Right atrium auricular region (tissue), 2 donors: ENCODE measurements at regions not wholly inside any gene's neighbourhood (a gene's known extent, or its start where the extent isn't known, plus 50 kb on each side); places are given as distances from the start of the nearest gene placed in this dataset.
A peak's percentile ranks its signal among the peaks of the same experiment; 100 is the strongest.

ENCODE experiments used
- DNase-seq: peaks from one replicate; pipeline ENCODE4 v3.0.0-alpha.2; 2019; ENCODE audit warnings: low spot score
- H3K27ac ChIP-seq, 2 donors: fragments of 200-600 bp; sonication (generic); 1 replicate in 1 of 2; 2 replicates in 1 of 2; pipeline ENCODE4 v1.5.1; 2016 to 2019
- H3K27me3 ChIP-seq, 2 donors: fragments of 200-600 bp; sonication (generic); one replicate each; pipeline versions ENCODE4 v1.5.1 to v1.6.0; 2017 to 2019
- H3K36me3 ChIP-seq: fragments of 200-600 bp; sonication (generic); one replicate; pipeline ENCODE4 v1.5.1; 2016
- H3K4me1 ChIP-seq, 2 donors: fragments of 200-600 bp; sonication (generic); one replicate each; pipeline versions ENCODE4 v1.5.1 to v1.6.0; 2017 to 2019
- H3K4me3 ChIP-seq, 2 donors: fragments of 200-600 bp; sonication (generic); 1 replicate in 1 of 2; 2 replicates in 1 of 2; pipeline ENCODE4 v1.5.1; 2017 to 2019; ENCODE audit warnings: mild to moderate bottlenecking in 1 of 2, moderate library complexity in 1 of 2
- H3K9me3 ChIP-seq, 2 donors: fragments of 200-600 bp; sonication (generic); one replicate each; pipeline ENCODE4 v1.5.1; 2019
- TF ChIP-seq, protein P1 (sequence below), 2 donors: fragments of 200-600 bp; sonication (generic); IDR thresholded peaks; one replicate each; pipeline ENCODE4 v1.5.1; 2019; ENCODE audit warnings: antibody characterized with exemption in 2 of 2

DNA sequence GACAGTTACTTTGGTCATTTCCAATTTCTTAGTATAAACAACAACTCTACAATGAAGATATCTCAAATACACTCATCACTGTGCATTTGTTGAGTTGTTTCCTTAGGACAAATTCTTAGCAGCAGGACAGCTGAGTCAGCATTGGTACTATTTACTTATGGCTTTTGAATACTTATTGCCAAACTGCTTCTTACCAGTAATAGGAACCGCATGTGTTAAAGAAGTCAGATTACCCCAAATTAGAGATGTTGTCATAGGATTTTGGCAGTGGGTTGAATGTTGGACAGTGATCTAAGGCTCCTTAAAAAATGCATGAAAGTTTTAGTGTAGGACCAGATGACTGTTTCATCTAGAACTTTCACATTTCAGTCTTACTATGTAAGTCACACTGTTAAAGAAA is 280.1 kb upstream of the DMRT1 start:
- TF ChIP-seq, protein P1, sequence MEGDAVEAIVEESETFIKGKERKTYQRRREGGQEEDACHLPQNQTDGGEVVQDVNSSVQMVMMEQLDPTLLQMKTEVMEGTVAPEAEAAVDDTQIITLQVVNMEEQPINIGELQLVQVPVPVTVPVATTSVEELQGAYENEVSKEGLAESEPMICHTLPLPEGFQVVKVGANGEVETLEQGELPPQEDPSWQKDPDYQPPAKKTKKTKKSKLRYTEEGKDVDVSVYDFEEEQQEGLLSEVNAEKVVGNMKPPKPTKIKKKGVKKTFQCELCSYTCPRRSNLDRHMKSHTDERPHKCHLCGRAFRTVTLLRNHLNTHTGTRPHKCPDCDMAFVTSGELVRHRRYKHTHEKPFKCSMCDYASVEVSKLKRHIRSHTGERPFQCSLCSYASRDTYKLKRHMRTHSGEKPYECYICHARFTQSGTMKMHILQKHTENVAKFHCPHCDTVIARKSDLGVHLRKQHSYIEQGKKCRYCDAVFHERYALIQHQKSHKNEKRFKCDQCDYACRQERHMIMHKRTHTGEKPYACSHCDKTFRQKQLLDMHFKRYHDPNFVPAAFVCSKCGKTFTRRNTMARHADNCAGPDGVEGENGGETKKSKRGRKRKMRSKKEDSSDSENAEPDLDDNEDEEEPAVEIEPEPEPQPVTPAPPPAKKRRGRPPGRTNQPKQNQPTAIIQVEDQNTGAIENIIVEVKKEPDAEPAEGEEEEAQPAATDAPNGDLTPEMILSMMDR (IDR thresholded peaks at IDR 0.05), result no peak
- no peak for DNase-seq
- Histone ChIP-seq H3K9me3 (no peaks in the 10 kb centered on the region), H3K36me3 (no peaks in the 10 kb centered on the region), H3K4me1 (peaks cover 0 to 19% of the 10 kb centered on the region in 2 donors), H3K27me3 (no peaks in the 10 kb centered on the region), H3K4me3 (no peak overlapping the region), H3K27ac (no peak overlapping the region)

DNA sequence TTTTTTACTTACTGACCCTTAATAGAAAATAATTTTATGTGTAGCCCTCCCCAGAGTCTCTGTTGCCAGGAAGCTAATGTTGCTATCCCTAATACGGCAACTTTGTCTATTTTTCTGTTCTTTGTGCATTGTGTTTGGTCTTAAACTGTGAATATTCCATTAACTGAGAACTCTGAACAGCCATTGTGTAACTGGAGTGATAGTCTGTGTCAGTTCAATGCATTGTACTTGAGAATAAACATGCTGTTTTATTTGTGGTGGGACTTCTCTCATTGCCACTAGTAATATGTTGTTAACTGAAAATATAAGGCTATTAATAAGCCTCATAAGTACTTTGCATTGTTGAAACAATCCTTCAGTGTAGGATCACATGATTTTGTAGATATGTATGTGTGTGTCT is 278.3 kb upstream of the DMRT1 start:
- Histone ChIP-seq H3K36me3 (no peaks in the 10 kb centered on the region), H3K27me3 (no peaks in the 10 kb centered on the region), H3K9me3 (no peaks in the 10 kb centered on the region), H3K4me1 (peaks cover 0 to 26% of the 10 kb centered on the region in 2 donors), H3K4me3 (no peak overlapping the region), H3K27ac (peak overlapping the region; percentile 35 to 49)
- TF ChIP-seq, protein P1 (IDR thresholded peaks at IDR 0.05), result no peak
- no peak for DNase-seq

DNA sequence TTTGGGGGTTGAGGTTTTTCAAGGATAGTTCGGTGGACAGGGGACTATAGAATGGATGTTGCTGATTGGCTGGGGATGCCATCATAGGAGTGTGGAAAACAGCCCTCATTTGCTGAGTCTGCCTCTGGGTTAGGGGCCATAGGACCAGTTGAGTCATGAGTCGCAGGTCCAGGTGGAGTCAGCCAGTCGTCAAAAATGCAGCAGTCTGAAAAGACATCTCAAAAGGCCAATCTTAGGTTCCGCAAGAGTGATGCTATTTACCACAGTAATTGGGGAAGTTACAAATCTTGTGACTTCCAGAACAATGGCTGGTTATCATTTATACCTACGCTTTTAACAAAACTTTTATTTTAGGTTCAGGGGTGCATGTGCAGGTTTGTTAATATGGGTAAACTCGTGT is 276.0 kb upstream of the DMRT1 start:
- Histone ChIP-seq H3K4me1 (peaks cover 0 to 34% of the 10 kb centered on the region in 2 donors), H3K27me3 (no peaks in the 10 kb centered on the region)
- TF ChIP-seq, protein P1 (IDR thresholded peaks at IDR 0.05), result no peak

DNA sequence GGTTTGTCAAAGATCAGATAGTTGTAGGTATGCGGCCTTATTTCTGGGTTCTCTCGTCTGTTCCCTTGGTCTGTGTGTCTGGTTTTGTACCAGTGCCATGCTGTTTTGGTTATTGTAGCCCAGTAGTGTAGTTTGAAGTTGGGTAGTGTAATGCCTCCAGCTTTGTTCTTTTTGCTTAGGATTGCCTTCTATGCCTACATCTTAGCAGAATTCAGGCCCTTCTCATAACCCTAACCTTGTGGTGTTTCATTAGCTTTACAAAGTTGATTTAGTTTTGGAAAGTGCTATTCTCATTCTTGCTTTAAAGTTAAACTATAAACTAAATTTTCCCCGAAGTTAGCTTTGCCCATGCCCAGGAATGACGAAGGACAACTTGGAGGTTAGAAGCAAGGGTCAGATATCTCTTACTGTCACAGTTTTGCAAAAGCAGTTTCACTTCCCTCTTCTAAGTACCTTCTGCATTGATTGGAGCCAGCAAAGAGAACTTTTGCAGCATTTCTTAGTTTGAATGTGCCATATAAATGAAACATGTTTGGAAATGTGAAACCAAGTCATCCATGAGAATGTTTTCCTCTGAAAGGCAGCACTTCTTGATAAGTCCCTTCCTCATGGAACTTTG is 274.3 kb upstream of the DMRT1 start:
- Histone ChIP-seq H3K27me3 (no peaks in the 10 kb centered on the region), H3K4me3 (no peak overlapping the region), H3K9me3 (no peaks in the 10 kb centered on the region), H3K27ac (no peak overlapping the region), H3K36me3 (no peaks in the 10 kb centered on the region), H3K4me1 (peaks cover 0 to 44% of the 10 kb centered on the region in 2 donors)
- no peak for DNase-seq
- TF ChIP-seq, protein P1 (IDR thresholded peaks at IDR 0.05), result no peak

More for the DNA sequence above, 276.0 kb upstream of the DMRT1 start:
- H3K4me3 ChIP-seq, result no peak overlapping the region
- H3K36me3 ChIP-seq, result no peaks in the 10 kb centered on the region
- no peaks in the 10 kb centered on the region for H3K9me3 ChIP-seq
- H3K27ac ChIP-seq, result no peak overlapping the region
- no peak for DNase-seq

DNA sequence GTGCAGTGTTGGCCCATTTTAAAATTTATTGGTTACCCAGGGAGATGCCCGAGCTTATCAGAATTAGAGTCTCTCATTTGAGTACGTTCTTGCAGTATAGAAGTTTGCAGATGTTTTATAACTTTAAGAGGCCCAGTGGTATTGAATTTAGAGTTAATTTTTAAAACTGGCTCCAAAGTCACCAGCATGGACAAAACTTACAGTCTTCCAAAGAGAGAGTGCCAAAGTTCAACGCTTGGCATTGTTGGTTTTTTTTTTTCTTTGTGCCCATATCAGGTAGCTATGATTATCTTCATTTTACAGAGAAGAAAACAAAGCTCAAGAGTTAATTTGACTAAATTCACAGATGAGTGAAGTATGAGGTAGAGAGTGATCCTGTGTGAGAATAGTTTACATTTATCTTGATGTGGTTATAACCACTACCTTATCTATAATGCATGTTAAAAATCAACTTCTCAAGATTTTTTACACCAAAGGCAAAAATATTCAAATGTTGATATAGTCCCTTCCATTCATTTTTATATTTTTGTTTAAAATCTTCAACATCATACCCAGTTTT is 273.7 kb upstream of the DMRT1 start:
- Histone ChIP-seq H3K4me1 (peaks cover 0 to 43% of the 10 kb centered on the region in 2 donors), H3K4me3 (no peak overlapping the region), H3K27me3 (no peaks in the 10 kb centered on the region), H3K27ac (no peak overlapping the region), H3K36me3 (no peaks in the 10 kb centered on the region), H3K9me3 (no peaks in the 10 kb centered on the region)
- no peak for DNase-seq
- TF ChIP-seq, protein P1 (IDR thresholded peaks at IDR 0.05), result no peak

DNA sequence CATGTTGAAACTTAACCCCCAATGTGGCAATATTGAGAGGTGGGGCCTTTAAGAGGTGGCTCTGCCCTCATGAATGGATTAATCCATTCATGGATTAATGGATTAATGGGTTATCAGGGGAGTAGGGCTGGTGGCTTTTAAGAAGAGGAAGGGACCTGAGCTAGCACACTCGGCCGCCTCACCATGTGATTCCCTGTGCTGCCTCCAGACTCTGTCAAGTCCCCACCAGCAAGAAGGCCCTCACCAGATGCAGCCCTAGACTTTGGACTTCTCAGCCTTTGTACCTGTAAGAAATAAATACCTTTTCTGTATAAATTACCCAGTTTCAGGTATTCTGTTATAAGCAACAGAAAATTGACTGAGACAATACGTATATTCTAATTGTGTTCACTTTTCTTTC is 272.2 kb upstream of the DMRT1 start:
- no peaks in the 10 kb centered on the region for H3K9me3 ChIP-seq
- no peaks in the 10 kb centered on the region for H3K27me3 ChIP-seq
- peak overlapping the region; percentile 76 to 87 for H3K27ac ChIP-seq
- H3K4me3 ChIP-seq, result no peak overlapping the region
- DNase-seq, result no peak
- TF ChIP-seq, protein P1 (IDR thresholded peaks at IDR 0.05), result no peak
- no peaks in the 10 kb centered on the region for H3K36me3 ChIP-seq
- H3K4me1 ChIP-seq, result peaks cover 0 to 49% of the 10 kb centered on the region in 2 donors
